CD14-positive monocyte (primary cell): ENCODE measurements at regions not wholly inside any gene's neighbourhood (a gene's known extent, or its start where the extent isn't known, plus 50 kb on each side); places are given as distances from the start of the nearest gene placed in this dataset.

Source experiments
- DNase-seq, 3 donors: peaks; one replicate each; pipeline ENCODE4 v3.0.0-alpha.2; 2011 to 2022
- H2AFZ ChIP-seq: 2 replicates; pipeline ENCODE4 v1.6.0; 2012; ENCODE audit warnings: mild to moderate bottlenecking, low read depth, low read length, inconsistent platforms; ENCODE audit not compliant: insufficient read depth, poor library complexity, severe bottlenecking
- H3K27ac ChIP-seq, 2 donors: 1 replicate in 1 of 2; 2 replicates in 1 of 2; pipeline ENCODE4 v1.5.1; 2012 to 2013; ENCODE audit warnings: low read length in 2 of 2, control low read depth in 1 of 2, inconsistent platforms in 1 of 2, low read depth in 1 of 2, mild to moderate bottlenecking in 1 of 2
- H3K27me3 ChIP-seq, 2 donors: one replicate each; pipeline versions ENCODE4 v1.6.0 to v1.6.1; 2011 to 2013; ENCODE audit warnings: low read length in 2 of 2; ENCODE audit not compliant: control insufficient read depth in 2 of 2, insufficient read depth in 2 of 2
- H3K36me3 ChIP-seq, 2 donors: replicated peaks in 1 of 2; 1 replicate in 1 of 2; 2 replicates in 1 of 2; pipeline versions ENCODE4 v1.5.1 to v1.6.1; 2012 to 2013; ENCODE audit warnings: low read length in 2 of 2, control low read depth in 1 of 2, inconsistent platforms in 1 of 2, mild to moderate bottlenecking in 1 of 2; ENCODE audit not compliant: insufficient read depth in 2 of 2, control insufficient read depth in 1 of 2
- H3K4me1 ChIP-seq, 2 donors: 1 replicate in 1 of 2; 2 replicates in 1 of 2; pipeline versions ENCODE4 v1.5.1 to v1.6.1; 2012 to 2013; ENCODE audit warnings: low read length in 2 of 2, control low read depth in 1 of 2, inconsistent platforms in 1 of 2, mild to moderate bottlenecking in 1 of 2, moderate library complexity in 1 of 2; ENCODE audit not compliant: insufficient read depth in 2 of 2, control insufficient read depth in 1 of 2
- H3K4me2 ChIP-seq: replicated peaks from 2 replicates; pipeline ENCODE3; 2012; ENCODE audit warnings: low read length, moderate library complexity, mild to moderate bottlenecking; ENCODE audit not compliant: poor library complexity, severe bottlenecking; ENCODE audit errors: extremely low read depth
- H3K4me3 ChIP-seq, 3 experiments: fragments of 200-600 bp in 1 of 3; sonication (generic) in 1 of 3; replicated peaks in 1 of 3; 1 replicate in 2 of 3; 2 replicates in 1 of 3; pipeline ENCODE4 v1.5.1; 2011 to 2013; ENCODE audit warnings: low read length in 3 of 3, mild to moderate bottlenecking in 3 of 3, control low read depth in 2 of 3, low read depth in 2 of 3, inconsistent platforms in 1 of 3, moderate library complexity in 1 of 3
- H3K79me2 ChIP-seq: 2 replicates; pipeline ENCODE4 v1.6.0; 2012; ENCODE audit warnings: mild to moderate bottlenecking, control low read depth, inconsistent platforms, low read length, moderate library complexity; ENCODE audit not compliant: insufficient read depth
- H3K9ac ChIP-seq: 2 replicates; pipeline ENCODE4 v1.6.0; 2017; ENCODE audit warnings: low read length, mild to moderate bottlenecking; ENCODE audit not compliant: insufficient read depth, poor library complexity, severe bottlenecking
- H3K9me3 ChIP-seq, 2 donors: replicated peaks in 1 of 2; 1 replicate in 1 of 2; 2 replicates in 1 of 2; pipeline versions ENCODE4 v1.5.1 to v1.6.1; 2012 to 2013; ENCODE audit warnings: low read length in 2 of 2, control low read depth in 1 of 2; ENCODE audit not compliant: control insufficient read depth in 1 of 2, insufficient read depth in 1 of 2
- H4K20me1 ChIP-seq: 2 replicates; pipeline ENCODE4 v1.6.0; 2012; ENCODE audit warnings: mild to moderate bottlenecking, low read length, control low read depth, moderate library complexity; ENCODE audit not compliant: insufficient read depth
- H3K27ac Mint-ChIP-seq, 7 donors: one replicate each; pipeline ENCODE4 v1.8.0; 2020; ENCODE audit warnings: mild to moderate bottlenecking in 7 of 7, mixed read lengths in 7 of 7, moderate library complexity in 6 of 7, inconsistent platforms in 2 of 7
- H3K27me3 Mint-ChIP-seq, 3 donors: one replicate each; pipeline ENCODE4 v1.8.0; 2021 to 2022; ENCODE audit warnings: low read depth in 3 of 3, mild to moderate bottlenecking in 3 of 3, mixed read lengths in 3 of 3, moderate library complexity in 3 of 3, inconsistent platforms in 1 of 3
- H3K36me3 Mint-ChIP-seq, 2 donors: one replicate each; pipeline ENCODE4 v1.8.0; 2020; ENCODE audit warnings: mixed read lengths in 2 of 2, inconsistent platforms in 1 of 2, mild to moderate bottlenecking in 1 of 2
- H3K4me1 Mint-ChIP-seq: one replicate; pipeline ENCODE4 v1.8.0; 2020; ENCODE audit warnings: mild to moderate bottlenecking, mixed read lengths
- H3K4me3 Mint-ChIP-seq, 2 donors: one replicate each; pipeline ENCODE4 v1.8.0; 2020; ENCODE audit warnings: mild to moderate bottlenecking in 2 of 2, mixed read lengths in 2 of 2, moderate library complexity in 1 of 2
- H3K9me3 Mint-ChIP-seq, 7 donors: one replicate each; pipeline ENCODE4 v1.8.0; 2020 to 2022; ENCODE audit warnings: mixed read lengths in 7 of 7, mild to moderate bottlenecking in 6 of 7, moderate library complexity in 6 of 7, inconsistent platforms in 2 of 7
- CTCF ChIP-seq: fragments of 200-600 bp; IDR thresholded peaks from one replicate; pipeline ENCODE4 v1.8.0; 2022; ENCODE audit warnings: antibody characterized with exemption, mild to moderate bottlenecking
- WGBS: methylation state at CpG from one replicate; pipeline ENCODE4 v1.1.5; 2013; ENCODE audit warnings: missing lambda C conversion rate; ENCODE audit not compliant: insufficient coverage; 5-methylcytosine and 5-hydroxymethylcytosine counted together
- intact Hi-C, 2 donors: fragments of 100-400 bp; cut with micrococcal nuclease; formaldehyde crosslinking; loops; one replicate each; pipeline versions ENCODE4 v1.15.0 to v1.15.1; 2023

GRCh38 chr2:129467941-129468340 lies 511.5 kb upstream of the RAB6C start:
- Histone ChIP-seq H3K79me2 (no peaks in the 10 kb centered on the region), H3K9ac (no peak overlapping the region), H3K4me1 (no peaks in the 10 kb centered on the region), H3K4me3 (no peak overlapping the region), H3K27ac (no peak overlapping the region), H3K36me3 (no peaks in the 10 kb centered on the region), H3K9me3 (peaks cover 0 to 21% of the 10 kb centered on the region in 2 donors), H3K27me3 (no peaks in the 10 kb centered on the region), H2AFZ (no peak overlapping the region), H3K4me2 (no peak overlapping the region), H4K20me1 (no peaks in the 10 kb centered on the region)
- TF ChIP-seq CTCF = no peak
- Mint-ChIP-seq H3K4me3 (no peak overlapping the region), H3K9me3 (peaks cover 8 to 19% (median 12%) of the 10 kb centered on the region in 7 donors), H3K36me3 (no peaks in the 10 kb centered on the region), H3K27me3 (no peaks in the 10 kb centered on the region), H3K4me1 (peaks cover 3% of the 10 kb centered on the region), H3K27ac (peak overlapping the region in 1 of 7 donors; percentile 18)
- no peak for DNase-seq
- 83% methylated on average over 3 of the region's 3 CpGs for WGBS
- intact Hi-C loops = no loop called here

GRCh38 chr2:129468879-129469278 lies 510.6 kb upstream of the RAB6C start:
- H3K9me3 ChIP-seq = peaks cover 0 to 18% of the 10 kb centered on the region in 2 donors
- no peaks in the 10 kb centered on the region for H3K4me1 ChIP-seq
- no peak overlapping the region for H3K27ac ChIP-seq
- no peak for DNase-seq
- Mint-ChIP-seq H3K4me1 (peaks cover 3% of the 10 kb centered on the region), H3K4me3 (no peak overlapping the region), H3K9me3 (peaks cover 8 to 15% (median 11%) of the 10 kb centered on the region in 7 donors), H3K36me3 (no peaks in the 10 kb centered on the region), H3K27ac (peak overlapping the region in 1 of 7 donors; percentile 35), H3K27me3 (no peaks in the 10 kb centered on the region)
- no peak overlapping the region for H3K9ac ChIP-seq
- TF ChIP-seq CTCF = no peak
- intact Hi-C loops = no loop called here
- H3K27me3 ChIP-seq = no peaks in the 10 kb centered on the region
- H4K20me1 ChIP-seq = no peaks in the 10 kb centered on the region
- WGBS = 71% methylated on average over 1 of the region's 5 CpGs
- no peak overlapping the region for H3K4me2 ChIP-seq
- H3K4me3 ChIP-seq = no peak overlapping the region
- H3K36me3 ChIP-seq = no peaks in the 10 kb centered on the region
- no peaks in the 10 kb centered on the region for H3K79me2 ChIP-seq
- H2AFZ ChIP-seq = no peak overlapping the region
